Left lobe of liver (tissue), 2 donors: ENCODE measurements at regions not wholly inside any gene's neighbourhood (a gene's known extent, or its start where the extent isn't known, plus 50 kb on each side); places are given as distances from the start of the nearest gene placed in this dataset.
A peak's percentile ranks its signal among the peaks of the same experiment; 100 is the strongest.

Source experiments
- ATAC-seq: fragments of 200-7000 bp; cut with Tn5 transposase; one replicate; pipeline ENCODE4 v1.9.1; 2020; ENCODE audit warnings: mild to moderate bottlenecking, moderate library complexity
- DNase-seq: peaks from one replicate; pipeline ENCODE4 v3.0.0-alpha.2; 2020; ENCODE audit warnings: low spot score
- donor health status: DM: no; HTN: no; CAD: no; lungs with moderate emphysema.
- donor health status: DM: no; HTN: yes; CAD: no.

DNA sequence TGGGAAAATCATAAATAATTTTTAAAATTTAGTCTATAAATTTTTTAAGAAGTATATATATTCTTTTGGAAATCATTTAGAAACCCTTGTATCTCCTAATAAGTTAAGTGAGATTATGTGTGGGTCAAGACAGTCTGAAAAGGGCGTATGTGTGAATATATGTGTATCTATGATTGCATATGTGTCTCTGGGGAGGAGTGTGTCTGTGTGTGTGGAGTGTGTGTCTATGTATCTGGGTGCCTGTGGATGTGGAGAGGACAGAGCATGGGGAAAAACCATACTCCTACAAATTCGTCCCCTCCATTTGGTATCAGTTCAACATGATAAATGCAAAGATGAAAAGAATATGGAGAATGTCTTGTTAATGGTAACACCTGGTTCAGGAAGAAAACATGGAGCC lies 342.0 kb upstream of the ACTBL2 start:
- no peak for DNase-seq
- no peak for ATAC-seq

DNA sequence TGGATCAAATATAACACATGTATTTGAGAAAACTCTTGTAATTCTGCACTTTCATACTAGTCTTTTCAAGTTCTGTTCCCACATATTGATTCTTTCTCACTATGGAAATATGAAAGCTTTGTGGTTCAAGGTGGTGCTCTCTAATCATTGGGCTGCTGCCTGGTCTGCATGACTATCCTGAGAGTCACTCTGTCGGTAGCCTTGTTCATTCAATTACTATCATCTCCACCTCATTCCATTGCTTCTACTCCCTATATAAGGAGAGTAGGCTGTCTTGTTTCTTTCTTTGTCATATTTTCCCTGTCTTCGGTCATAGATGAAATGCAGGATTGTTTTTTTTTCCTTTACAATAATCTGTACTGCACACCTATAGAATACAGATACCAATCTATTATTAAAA lies 341.4 kb upstream of the ACTBL2 start:
- ATAC-seq, result no peak
- DNase-seq, result no peak

DNA sequence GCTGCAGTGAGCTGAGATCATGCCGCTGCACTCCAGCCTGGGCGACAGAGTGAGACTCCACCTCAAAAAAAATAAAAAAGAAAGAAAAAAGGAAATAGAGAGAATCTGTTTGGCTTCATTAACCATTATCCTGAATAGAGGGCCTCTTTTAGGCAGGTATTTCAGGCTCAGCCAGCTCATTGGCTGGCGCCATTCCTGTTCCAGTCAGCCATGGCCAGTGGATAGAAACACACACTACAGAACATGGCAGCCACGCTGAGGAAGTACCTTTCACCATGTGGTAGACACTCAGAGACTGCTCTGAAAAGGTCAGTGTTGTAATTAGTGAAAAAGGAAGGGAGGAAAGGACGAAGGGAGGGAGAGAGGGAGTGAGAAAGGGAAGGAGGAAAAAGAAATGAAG lies 340.0 kb upstream of the ACTBL2 start:
- ATAC-seq, result no peak
- no peak for DNase-seq

DNA sequence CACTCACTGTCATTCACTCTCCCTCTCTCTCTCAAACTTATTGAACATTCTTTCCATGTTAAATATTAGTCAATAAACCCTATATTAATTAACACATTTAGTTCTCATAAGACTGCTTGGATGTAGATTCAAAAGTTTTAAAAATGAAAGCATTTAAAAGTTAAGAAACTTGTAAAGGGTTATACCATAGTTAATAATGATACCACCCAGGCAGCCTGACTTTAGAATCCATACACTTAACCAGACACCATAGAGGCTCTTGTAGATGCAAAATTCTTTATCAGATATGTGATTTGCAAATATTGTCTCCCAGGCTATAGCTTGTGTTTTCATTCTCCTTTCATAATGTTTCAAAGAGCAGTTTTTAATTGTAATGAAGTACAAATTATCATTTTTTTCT lies 335.8 kb upstream of the ACTBL2 start:
- DNase-seq (no peak), ATAC-seq (no peak)

DNA sequence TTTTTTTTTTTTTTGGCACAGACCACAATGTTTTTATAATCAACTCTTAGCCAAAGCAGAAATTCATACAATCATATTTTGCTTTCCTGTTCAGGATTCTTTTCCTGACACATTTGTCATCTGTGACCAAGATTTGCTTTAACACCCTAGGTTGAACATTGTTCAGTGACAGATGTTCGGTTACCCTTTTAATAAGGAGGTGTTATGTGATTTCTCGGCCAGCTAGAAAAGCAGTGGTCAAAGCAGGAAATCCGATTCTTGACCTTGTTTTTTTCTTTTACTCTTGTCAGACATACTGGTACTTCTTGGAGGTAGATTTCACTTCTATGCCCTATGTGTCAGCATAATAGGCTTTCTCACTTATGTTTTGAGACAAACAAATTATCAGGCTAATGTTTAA lies 335.3 kb upstream of the ACTBL2 start:
- ATAC-seq (no peak), DNase-seq (no peak)

DNA sequence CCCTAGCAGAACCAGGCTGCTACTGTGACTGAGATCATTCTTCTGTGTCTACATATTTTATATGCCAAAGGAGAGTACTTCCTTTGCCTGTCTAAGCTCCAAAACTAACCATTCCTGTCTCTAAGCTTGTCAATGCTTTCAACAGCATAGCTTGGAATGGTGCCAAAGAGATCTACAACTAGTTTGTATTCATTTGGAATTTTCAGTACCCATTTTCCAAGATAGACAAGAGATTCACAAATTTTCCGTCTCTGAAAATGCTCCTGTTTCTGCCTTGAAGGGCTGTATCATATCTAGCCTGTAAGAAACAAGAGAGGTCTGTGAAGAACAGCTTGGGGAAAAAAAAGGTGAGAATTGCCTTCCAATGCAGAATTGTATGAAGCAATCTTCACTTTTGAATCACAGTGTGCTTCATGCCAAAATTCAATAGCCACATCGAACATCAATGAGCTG lies 334.4 kb upstream of the ACTBL2 start:
- DNase-seq, result no peak
- ATAC-seq, result no peak

DNA sequence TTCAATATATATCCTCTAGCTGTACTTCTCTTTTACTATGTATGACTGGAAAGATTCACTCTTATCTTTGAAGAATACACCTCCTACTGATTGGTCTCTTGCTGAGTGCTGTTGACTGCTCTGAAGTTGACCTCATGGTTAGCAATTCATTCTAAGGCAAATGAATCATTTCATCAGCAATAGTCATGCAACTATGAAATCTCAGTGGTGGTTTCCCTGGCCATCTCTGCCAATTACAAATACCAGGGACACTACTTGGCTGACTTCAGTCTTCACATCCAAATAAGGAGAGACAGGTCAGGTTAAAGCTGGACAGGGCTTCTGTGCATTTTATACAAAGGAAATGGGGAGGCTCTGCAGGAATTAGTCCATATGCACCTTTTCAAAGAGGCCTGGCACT lies 333.5 kb upstream of the ACTBL2 start:
- DNase-seq (no peak), ATAC-seq (no peak)

DNA sequence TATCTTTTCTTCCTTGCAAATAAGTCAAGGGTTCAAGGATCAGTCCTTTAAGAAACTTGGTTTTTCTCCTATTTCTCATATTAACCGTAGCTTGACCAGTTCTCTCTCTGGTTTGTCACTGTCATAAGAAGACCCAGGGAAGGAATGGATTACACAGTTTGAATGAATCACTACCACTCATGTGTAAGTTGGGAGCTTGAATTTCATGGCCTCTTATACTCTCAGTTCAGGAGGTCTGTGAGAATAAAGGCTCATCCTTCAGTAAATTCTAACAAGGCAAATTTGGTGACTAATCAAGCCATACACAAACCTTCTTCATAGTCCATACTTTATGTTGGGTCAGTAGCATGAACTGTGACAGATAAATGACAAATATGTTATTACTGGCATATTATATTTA lies 323.1 kb upstream of the ACTBL2 start:
- ATAC-seq (no peak), DNase-seq (no peak)

DNA sequence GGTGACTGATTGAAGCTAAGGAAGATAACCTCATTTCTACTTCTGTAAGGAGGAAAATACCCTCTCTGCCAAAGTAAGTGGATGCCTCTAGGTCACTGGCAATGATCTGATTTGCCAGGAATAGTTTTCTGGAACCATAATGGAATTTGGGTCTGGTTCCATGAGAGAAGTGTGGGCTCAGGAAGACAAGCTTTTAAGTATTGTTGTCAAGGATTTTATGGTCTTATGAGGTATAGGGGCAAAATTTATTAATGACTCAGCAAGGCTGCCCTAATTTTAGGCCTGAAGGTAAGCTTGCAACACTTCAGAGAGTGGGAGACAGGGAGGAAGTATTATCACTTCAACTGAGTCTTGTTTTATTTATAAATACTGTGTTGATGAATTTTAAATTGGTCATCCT lies 322.6 kb upstream of the ACTBL2 start:
- no peak for ATAC-seq

DNA sequence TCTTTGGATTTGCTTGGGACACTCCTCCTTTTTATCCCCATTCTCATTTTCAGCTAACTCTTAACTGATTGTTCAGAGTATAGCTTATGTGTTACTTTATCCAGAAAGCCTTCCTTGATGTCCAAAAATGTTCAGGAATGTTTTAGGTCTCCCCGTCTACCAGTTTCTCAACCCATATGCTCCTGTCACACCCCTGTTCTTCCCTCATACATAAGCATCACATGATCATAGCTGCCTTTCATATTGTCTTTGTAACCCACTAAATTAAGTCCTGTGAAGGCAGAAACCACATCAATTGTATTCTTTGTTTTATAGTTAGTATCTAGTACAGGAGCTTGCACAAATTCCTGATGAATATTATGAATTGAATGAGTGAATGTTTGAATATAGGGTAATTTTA lies 321.9 kb upstream of the ACTBL2 start:
- DNase-seq (no peak), ATAC-seq (no peak)

More for the DNA sequence above, 322.6 kb upstream of the ACTBL2 start:
- no peak for DNase-seq

DNA sequence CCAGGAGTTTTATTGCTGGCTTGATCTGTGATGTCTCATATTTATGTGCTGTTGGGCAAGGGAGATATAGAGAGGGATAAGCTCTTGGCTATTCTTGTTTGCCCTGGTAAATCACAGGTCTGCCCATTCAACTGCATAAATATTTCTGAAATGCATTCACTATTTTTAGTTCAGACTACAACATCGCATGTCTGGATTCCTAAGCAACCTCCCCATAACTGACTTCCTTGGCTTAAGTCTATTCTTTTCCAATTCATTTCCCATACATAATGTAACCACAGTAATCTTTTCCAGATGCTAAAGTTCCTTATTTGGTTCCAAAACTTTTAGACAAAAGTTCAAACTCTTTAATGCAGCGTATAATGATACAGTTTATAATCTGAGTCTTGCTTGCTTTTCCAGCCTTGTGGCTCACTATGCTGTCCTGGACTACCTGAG lies 321.4 kb upstream of the ACTBL2 start:
- DNase-seq (no peak), ATAC-seq (no peak)

DNA sequence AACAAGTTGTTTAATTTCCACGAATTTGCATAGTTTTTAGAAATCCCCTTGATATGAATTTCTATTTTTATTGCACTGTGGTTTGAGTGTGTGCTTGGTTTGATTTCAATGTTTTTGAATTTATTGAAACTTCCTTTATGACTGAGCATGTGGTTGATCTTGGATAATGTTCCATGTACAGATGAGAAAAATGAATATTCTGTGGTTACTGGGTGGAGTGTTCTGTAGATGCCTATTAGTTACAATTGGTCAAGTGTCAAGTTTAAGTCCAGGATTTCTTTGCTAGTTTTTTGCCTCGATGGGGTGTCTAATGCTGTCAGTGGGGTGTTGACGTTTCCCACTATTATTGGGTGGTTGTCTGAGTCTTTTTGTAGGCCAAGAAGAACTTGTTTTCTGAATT lies 319.5 kb upstream of the ACTBL2 start:
- DNase-seq (no peak), ATAC-seq (no peak)

DNA sequence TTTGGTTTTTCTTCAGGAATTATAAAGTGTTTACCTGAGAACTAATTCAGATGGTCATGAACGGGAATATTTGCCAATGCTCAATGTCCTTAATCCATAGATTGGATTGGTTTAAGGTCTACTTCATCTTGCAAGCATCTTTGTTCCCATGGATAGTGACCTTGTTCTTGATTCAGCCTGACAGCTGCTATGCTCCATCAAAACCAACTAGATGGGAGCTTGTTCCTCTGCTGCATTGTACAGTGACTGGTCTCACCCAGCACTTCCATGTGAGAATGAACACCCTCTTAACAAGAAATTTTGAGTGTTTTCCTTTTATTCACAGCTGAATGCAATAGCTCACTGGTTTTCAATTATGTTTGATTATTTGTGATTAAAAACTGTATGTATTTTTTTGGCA lies 312.6 kb upstream of the ACTBL2 start:
- no peak for ATAC-seq
- no peak for DNase-seq

DNA sequence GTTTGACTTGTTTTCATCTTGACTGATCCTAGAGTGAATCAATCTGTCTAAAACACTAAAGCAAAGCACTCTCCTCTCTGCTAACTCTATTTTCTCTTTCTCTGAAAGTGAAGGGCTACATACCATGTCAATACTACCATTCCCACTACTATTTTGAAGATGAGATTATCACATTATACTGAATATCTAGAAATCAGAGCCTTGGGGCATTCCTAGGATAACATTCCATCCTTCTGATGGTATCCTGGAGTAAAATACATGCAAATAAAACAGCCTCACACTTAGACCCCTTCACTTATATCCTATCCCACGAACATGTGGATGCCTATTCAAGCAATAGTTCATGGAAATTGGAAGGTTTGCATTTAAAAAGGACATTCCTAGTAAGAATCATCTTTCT lies 309.3 kb upstream of the ACTBL2 start:
- ATAC-seq (no peak), DNase-seq (no peak)

DNA sequence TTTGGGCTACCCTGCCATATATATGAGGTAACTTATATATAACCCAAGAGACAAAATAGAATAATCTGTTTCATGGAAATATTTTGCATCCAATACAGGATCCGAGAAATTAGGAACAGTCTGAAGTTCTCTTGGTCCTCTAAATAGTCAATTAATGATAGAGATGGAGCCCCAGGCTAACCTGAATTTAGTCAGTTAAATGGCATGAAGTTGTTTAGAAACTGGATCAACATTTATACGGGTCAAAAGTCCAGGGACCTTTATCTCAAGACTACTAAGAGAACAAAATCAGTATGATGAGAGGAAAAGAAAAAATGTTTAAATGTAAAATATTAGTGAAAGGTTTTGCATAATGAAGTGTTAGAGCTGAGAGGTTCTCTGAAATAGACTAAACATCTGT lies 303.3 kb upstream of the ACTBL2 start:
- ATAC-seq (no peak), DNase-seq (no peak)

DNA sequence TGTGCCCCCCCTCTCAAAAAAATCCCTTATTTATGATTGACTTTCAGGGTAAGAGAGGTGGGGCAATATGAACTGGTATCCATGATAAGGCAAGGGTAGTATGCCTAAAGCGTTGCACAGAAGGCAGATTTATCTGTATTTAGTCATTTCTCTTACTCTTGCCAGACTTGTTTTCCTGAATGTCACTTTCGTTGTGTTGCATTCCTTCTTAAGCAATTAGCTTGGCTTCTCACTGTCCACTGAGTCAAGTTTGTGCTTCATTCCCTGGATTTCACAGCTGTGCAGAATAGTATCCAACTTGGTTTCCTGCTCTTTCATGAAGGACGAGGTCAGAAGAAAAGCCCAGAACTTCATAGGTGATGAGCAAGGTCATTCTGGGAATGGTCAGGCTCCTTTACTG lies 301.5 kb upstream of the ACTBL2 start:
- no peak for ATAC-seq

DNA sequence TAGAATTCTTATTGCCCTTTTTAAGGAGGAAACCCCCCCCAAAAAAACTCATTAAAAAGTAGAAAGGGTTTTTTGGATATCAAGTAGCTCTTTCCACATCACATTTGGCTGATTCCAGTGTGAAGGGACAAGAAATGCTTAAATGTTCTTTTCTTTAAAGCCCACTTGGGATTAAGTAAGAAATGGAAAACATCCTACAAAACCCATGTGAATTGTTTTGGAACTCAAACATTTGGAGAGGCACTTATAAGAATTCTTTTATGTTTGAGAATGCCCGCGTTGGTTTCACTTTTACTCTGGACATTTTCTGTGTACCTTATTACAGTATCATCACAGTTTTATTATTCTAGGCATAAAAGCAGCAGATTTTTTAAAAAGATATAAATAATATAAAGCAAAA lies 301.1 kb upstream of the ACTBL2 start:
- DNase-seq (no peak), ATAC-seq (no peak)

More for the DNA sequence above, 301.5 kb upstream of the ACTBL2 start:
- DNase-seq, result no peak

DNA sequence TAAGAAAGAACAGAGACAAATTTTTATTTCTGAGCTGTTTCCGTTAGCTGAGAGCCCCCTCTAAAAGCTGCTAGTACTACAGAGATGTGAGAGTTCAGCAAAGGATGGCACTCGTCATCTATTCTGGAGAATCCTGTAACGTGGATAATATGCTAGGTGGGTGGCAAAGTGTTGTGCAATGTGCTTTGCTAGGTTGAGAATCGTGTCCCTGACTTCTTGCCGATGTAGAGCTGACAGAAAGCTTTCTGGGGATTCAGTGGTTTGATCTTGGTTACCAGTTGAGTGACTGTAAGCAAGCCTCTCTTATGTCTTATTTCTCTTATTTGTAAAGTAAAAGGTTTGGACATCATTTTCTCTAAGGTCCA lies 298.3 kb upstream of the ACTBL2 start:
- ATAC-seq (no peak), DNase-seq (no peak)

DNA sequence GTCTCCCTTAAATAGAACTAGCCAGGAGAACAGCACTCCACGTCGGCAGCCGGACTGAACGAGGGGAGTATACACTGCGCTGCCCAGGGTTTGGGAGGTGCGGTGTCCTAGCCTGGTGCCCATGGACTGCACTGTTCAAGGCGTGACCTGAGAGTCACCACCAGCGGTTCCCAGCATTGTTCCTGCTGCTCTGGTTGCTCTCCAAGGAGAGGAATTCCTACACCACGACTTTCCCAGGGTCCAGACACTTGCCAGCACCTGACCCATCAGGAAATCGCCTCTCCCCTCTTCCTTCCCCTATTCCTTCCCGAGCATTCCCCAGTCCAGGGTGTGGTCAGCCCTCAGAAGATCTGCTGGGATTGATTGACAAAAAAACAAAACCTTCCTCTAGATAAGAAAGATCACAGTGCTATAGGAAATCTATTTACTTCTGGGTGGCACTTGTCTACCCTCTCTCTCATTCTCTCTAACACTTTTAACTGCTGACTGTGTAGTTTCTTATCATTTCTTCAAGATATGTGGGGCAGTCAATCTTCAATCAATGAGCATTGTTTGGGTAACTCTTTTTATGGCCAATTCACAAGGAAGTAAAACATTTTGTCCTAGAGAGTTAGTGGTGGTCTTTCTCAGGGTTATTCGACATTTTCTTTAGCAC lies 297.8 kb upstream of the ACTBL2 start:
- DNase-seq (no peak), ATAC-seq (no peak)

DNA sequence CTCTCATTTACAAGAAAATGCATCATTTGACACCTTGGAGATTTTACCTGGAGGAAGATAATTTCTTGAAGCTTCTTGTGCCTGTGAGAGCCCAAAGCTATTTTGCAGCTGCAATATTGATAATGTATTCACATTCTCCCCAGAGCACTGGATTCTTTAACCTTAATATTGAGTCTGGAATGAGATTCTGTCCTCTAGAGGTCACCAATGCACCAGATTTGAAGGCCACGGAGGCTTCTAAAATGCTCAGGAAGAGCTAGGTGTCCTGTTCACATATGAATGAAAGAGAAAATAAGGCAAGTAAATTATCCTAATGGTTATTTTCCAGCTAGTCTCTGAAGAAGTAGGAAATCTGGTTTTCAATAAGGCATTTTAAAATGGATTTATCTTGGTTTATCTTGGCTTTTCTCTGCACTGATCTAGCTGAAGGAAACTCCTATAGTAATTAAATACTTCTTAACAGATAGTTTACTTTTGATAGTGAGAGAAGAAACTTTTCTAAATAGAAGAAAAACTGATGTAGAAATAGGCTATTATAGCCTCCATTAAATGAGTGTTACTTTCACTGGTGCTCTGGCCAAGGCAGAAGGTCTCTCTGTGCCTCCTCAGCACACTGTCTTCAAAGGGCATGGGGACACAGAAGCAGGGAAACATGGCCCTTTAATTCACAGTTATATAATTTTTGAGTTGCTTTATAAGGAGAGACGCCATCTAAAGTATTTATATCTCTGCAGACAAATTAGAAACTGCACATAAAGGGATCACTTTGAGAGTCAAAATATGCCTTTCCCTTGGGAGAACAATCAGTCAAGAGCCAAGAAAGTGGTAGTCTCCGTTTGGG lies 297.0 kb upstream of the ACTBL2 start:
- DNase-seq, result peak; percentile 48
- ATAC-seq, result peak; percentile 85

DNA sequence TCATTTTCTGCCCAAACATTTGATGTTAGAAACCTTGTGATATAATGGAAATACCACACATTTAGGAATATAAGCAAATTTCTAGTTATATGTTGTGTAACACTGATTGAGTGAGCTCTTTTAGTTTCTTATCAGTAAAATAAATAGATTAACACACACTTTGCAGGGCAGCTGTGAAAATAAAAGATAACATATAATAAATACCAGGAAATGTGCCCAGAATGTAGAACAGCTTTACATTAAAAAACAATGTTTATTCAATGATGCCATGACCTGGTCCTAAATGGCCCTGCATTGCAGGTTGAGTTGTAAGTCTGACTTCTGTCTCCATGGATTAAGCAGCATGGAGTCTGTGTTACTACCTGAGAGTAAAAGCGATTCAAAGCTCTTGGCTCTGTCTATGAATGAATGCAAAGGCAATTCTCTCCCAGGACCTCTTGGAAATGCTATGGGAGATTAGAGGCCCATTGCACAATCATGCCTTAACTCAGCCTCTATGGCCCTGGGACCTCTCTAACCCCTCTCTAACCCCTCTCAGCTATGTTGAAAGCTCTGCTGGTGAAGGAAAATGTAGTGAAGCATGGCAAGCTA lies 296.0 kb upstream of the ACTBL2 start:
- DNase-seq (no peak), ATAC-seq (no peak)

DNA sequence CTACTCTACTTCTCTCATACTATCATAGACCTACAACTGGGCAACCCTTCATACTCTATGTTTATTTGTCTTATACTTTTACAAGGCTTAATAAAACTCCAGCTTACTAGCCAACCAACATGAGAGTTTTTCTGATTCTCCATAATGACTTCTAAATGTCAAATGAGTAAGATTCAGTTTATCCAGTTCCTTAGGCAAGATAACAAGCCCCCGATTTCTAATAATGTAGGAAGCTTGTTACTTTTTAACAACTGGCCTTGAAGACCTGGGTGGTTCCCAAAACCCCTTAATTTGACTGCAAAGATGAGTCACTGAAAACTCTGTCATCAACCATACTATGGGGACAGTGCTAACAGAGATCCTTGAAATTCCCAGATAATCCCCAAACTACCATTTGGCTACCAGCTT lies 294.6 kb upstream of the ACTBL2 start:
- no peak for DNase-seq
- no peak for ATAC-seq
